HL-60 (cell line): ENCODE measurements at regions not wholly inside any gene's neighbourhood (a gene's known extent, or its start where the extent isn't known, plus 50 kb on each side); places are given as distances from the start of the nearest gene placed in this dataset.

ENCODE experiments used
- DNase-seq, 2 experiments: peaks; one replicate each; pipeline ENCODE4 v3.0.0-alpha.2; 2010 to 2020; ENCODE audit warnings: low read depth in 1 of 2, low spot score in 1 of 2
- H3K27ac ChIP-seq: fragments of 250-450 bp; sonication (Bioruptor Pico); replicated peaks from 2 replicates; pipeline ENCODE4 v1.5.1; 2020; ENCODE audit warnings: mild to moderate bottlenecking, moderate library complexity
- H3K27me3 ChIP-seq: fragments of 250-450 bp; sonication (Bioruptor Pico); 2 replicates; pipeline ENCODE4 v1.5.1; 2021; ENCODE audit warnings: mild to moderate bottlenecking, moderate library complexity; ENCODE audit not compliant: insufficient read depth, poor library complexity, severe bottlenecking
- H3K4me3 ChIP-seq: replicated peaks from 2 replicates; pipeline ENCODE4 v1.5.1; 2011; ENCODE audit warnings: mild to moderate bottlenecking, control low read depth, low read length; ENCODE audit not compliant: insufficient read depth
- GABPA ChIP-seq: IDR thresholded peaks from 2 replicates; pipeline ENCODE4 v1.6.1; 2012; ENCODE audit warnings: low read depth
- POLR2AphosphoS5 ChIP-seq: IDR thresholded peaks from 2 replicates; pipeline ENCODE4 v1.6.1; 2012; ENCODE audit warnings: low read depth
- SPI1 ChIP-seq: IDR thresholded peaks from 2 replicates; pipeline ENCODE4 v1.6.1; 2012; ENCODE audit warnings: low read depth, mild to moderate bottlenecking, borderline replicate concordance
- TF ChIP-seq, protein P1 (sequence below): IDR thresholded peaks from one replicate; pipeline ENCODE4 v1.5.1; 2011; ENCODE audit warnings: low read length, control low read depth, inconsistent platforms; ENCODE audit not compliant: insufficient read depth
- TF ChIP-seq, protein P2 (sequence below): IDR thresholded peaks from 2 replicates; pipeline ENCODE4 v1.6.1; 2012; ENCODE audit warnings: low read depth; ENCODE audit not compliant: insufficient replicate concordance

DNA sequence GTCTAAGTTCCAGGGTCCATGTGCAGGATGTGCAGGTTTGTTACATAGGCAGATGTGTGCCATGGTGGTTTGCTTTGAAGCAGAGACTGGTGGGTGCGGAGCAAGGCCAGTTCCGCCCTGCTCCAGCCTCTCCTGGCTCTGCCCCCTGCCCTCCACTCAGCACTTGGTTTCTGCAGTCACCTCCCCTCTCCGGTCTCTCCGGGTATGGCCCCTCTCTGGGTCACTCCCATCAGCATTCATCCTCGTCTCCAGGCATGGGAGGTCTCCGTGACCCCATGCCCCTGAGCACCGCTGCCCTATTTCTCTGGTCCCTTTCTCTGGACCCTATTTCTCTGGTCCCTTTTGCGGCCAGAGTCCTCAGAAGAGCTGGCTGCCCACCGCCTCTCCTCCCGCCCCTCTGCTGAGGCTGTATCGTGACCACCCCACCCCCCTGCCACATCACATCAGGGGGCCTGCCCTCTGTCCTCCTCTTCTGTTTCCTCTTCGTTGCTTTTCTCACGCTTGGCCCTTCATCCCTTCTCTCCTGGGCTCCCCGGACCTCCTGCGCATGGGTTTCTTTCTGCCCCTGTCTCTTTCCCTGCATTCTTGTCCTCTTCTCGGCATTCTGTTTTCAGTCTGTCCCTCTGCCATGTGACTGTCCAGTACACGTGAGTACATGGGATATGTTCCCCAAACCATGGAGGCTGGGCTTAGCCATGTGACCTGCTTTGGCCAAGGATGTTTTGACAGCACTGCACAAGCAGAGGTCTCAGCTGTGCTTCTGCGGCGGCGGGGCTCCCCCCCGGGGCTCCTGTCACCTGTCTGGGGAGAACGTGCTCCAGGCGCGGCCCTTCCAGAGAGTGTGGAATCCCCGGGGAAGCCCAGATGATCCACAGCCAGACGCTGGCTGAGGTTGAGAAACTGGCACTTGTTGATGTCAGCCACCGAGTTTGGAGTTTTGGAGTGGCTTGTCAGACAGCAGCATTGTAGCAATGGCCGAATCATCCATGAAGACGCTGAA, 54.4 kb upstream of the C1orf174 start:
- TF ChIP-seq POLR2AphosphoS5 (no peak), GABPA (no peak), SPI1 (no peak)
- TF ChIP-seq, protein P1, sequence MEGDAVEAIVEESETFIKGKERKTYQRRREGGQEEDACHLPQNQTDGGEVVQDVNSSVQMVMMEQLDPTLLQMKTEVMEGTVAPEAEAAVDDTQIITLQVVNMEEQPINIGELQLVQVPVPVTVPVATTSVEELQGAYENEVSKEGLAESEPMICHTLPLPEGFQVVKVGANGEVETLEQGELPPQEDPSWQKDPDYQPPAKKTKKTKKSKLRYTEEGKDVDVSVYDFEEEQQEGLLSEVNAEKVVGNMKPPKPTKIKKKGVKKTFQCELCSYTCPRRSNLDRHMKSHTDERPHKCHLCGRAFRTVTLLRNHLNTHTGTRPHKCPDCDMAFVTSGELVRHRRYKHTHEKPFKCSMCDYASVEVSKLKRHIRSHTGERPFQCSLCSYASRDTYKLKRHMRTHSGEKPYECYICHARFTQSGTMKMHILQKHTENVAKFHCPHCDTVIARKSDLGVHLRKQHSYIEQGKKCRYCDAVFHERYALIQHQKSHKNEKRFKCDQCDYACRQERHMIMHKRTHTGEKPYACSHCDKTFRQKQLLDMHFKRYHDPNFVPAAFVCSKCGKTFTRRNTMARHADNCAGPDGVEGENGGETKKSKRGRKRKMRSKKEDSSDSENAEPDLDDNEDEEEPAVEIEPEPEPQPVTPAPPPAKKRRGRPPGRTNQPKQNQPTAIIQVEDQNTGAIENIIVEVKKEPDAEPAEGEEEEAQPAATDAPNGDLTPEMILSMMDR = no peak
- TF ChIP-seq, protein P2, sequence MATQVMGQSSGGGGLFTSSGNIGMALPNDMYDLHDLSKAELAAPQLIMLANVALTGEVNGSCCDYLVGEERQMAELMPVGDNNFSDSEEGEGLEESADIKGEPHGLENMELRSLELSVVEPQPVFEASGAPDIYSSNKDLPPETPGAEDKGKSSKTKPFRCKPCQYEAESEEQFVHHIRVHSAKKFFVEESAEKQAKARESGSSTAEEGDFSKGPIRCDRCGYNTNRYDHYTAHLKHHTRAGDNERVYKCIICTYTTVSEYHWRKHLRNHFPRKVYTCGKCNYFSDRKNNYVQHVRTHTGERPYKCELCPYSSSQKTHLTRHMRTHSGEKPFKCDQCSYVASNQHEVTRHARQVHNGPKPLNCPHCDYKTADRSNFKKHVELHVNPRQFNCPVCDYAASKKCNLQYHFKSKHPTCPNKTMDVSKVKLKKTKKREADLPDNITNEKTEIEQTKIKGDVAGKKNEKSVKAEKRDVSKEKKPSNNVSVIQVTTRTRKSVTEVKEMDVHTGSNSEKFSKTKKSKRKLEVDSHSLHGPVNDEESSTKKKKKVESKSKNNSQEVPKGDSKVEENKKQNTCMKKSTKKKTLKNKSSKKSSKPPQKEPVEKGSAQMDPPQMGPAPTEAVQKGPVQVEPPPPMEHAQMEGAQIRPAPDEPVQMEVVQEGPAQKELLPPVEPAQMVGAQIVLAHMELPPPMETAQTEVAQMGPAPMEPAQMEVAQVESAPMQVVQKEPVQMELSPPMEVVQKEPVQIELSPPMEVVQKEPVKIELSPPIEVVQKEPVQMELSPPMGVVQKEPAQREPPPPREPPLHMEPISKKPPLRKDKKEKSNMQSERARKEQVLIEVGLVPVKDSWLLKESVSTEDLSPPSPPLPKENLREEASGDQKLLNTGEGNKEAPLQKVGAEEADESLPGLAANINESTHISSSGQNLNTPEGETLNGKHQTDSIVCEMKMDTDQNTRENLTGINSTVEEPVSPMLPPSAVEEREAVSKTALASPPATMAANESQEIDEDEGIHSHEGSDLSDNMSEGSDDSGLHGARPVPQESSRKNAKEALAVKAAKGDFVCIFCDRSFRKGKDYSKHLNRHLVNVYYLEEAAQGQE = no peak
- Histone ChIP-seq H3K4me3 (no peak overlapping the region), H3K27me3 (no peaks in the 10 kb centered on the region), H3K27ac (no peak overlapping the region)
- DNase-seq = no peak

- no peak for DNase-seq
- TF ChIP-seq SPI1 = no peak
- no peak for TF ChIP-seq POLR2AphosphoS5
- TF ChIP-seq, protein P1 = no peak
- TF ChIP-seq, protein P2 = no peak
- no peak for TF ChIP-seq GABPA
- Histone ChIP-seq H3K27ac (no peak overlapping the region), H3K27me3 (no peaks in the 10 kb centered on the region), H3K4me3 (no peak overlapping the region)
Measured at GRCh38 chr1:3955196-3955772, 55.2 kb upstream of the C1orf174 start.

DNA sequence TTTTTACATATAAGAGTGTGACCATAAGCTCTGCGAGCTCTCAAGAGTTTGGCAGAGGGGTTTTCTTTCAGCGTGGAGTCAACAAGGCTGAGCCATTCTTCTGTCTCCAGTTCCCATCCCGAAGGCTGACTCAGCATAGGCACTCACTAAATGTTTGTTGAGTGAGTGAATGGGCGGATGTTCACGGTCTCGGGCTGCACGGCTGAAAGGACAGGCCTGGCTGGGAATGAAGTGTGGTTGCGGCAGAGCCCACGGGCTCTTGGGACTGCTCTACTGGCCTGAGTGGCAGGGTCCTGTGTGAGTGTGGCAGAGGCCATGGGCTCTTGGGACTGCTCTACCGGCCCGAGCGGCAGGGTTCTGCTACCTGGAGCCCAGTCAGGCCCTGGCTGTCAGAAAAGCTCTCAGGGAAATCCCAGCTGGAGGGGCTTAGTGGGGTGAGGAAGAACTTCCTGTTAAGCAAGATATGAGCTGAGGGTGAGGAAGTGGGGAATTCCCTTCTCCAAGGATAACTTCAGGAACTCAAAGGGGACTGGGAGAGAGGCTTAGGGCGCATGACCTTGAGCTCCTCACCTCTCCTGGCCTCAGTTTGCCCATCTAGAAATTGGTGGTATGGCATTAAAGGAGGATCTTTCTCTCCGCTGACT, 56.6 kb upstream of the C1orf174 start:
- TF ChIP-seq POLR2AphosphoS5 (no peak), GABPA (no peak), SPI1 (no peak)
- TF ChIP-seq, protein P2 = no peak
- TF ChIP-seq, protein P1 = no peak
- Histone ChIP-seq H3K27me3 (no peaks in the 10 kb centered on the region), H3K27ac (no peak overlapping the region), H3K4me3 (no peak overlapping the region)
- DNase-seq = no peak
